Endothelial cell of umbilical vein (primary cell): ENCODE measurements at regions not wholly inside any gene's neighbourhood (a gene's known extent, or its start where the extent isn't known, plus 50 kb on each side); places are given as distances from the start of the nearest gene placed in this dataset.

Source experiments
- BruUV-seq: library from RNA; stranded (reverse); fragments of 400-500 nt; replicated peaks from 2 replicates; lab custom pipeline; 2021; lab: Mats Ljungman, UMichigan
- CTCF ChIA-PET: fragments of 300-600, 350-600 bp; sonication (Branson Sonifier 250); formaldehyde crosslinking; loops from one replicate; lab custom pipeline; 2021; ENCODE audit warnings: antibody characterized with exemption, inconsistent platforms; lab: Charles Lee
- POLR2A ChIA-PET: fragments of 300-600, 350-600 bp; sonication (Branson Sonifier 250); formaldehyde crosslinking; loops from one replicate; lab custom pipeline; 2021; ENCODE audit warnings: antibody characterized with exemption, inconsistent platforms; lab: Charles Lee
- DNase-seq: peaks from one replicate; pipeline ENCODE4 v3.0.0-alpha.2; 2011; ENCODE audit warnings: low read depth, low spot score
- FAIRE-seq: peaks from 2 replicates; lab custom pipeline; 2011; peaks lifted over from hg19 to GRCh38; lab: Jason Lieb, UNC
- H2AFZ ChIP-seq: 2 replicates; pipeline ENCODE4 v1.6.0; 2012; ENCODE audit warnings: low read depth, low read length, control low read depth, inconsistent platforms
- H3K27ac ChIP-seq: 2 replicates; pipeline ENCODE4 v1.5.1; 2011; ENCODE audit warnings: low read depth, mild to moderate bottlenecking, control low read depth, low read length, moderate library complexity; ENCODE audit not compliant: insufficient read depth
- H3K27me3 ChIP-seq, 2 experiments: 2 replicates each; pipeline versions ENCODE4 v1.6.0 to v1.6.1; 2011; ENCODE audit warnings: low read length in 2 of 2, mixed read lengths in 1 of 2; ENCODE audit not compliant: control insufficient read depth in 2 of 2, insufficient read depth in 2 of 2
- H3K36me3 ChIP-seq, 2 experiments: 2 replicates in 1 of 2; 3 replicates in 1 of 2; pipeline ENCODE4 v1.5.1; 2011; ENCODE audit warnings: low read length in 2 of 2, mild to moderate bottlenecking in 1 of 2, moderate library complexity in 1 of 2; ENCODE audit not compliant: control insufficient read depth in 2 of 2, insufficient read depth in 2 of 2; ENCODE audit errors: extremely low read depth in 1 of 2
- H3K4me1 ChIP-seq: 3 replicates; pipeline ENCODE4 v1.5.1; 2011; ENCODE audit warnings: mild to moderate bottlenecking, low read length; ENCODE audit not compliant: control insufficient read depth, insufficient read depth; ENCODE audit errors: extremely low read depth
- H3K4me2 ChIP-seq: 2 replicates; pipeline ENCODE4 v1.6.1; 2011; ENCODE audit warnings: low read length, control low read depth, mixed read lengths; ENCODE audit not compliant: insufficient read depth
- H3K4me3 ChIP-seq, 3 experiments: fragments of 200-600 bp in 1 of 3; sonication (generic), shearing (Covaris generic) in 1 of 3; replicated peaks in 1 of 3; 2 replicates each; pipeline ENCODE4 v1.5.1; 2011 to 2016; ENCODE audit warnings: control low read depth in 3 of 3, low read length in 3 of 3, mild to moderate bottlenecking in 2 of 3, inconsistent platforms in 1 of 3, low read depth in 1 of 3, moderate library complexity in 1 of 3; ENCODE audit not compliant: insufficient read depth in 1 of 3
- H3K79me2 ChIP-seq: 2 replicates; pipeline ENCODE4 v1.6.0; 2012; ENCODE audit warnings: low read length, inconsistent platforms; ENCODE audit not compliant: control insufficient read depth, insufficient read depth
- H3K9ac ChIP-seq: replicated peaks from 2 replicates; pipeline ENCODE3; 2011; ENCODE audit warnings: low read length, control low read depth; ENCODE audit not compliant: insufficient read depth; ENCODE audit errors: extremely low read depth
- H3K9me1 ChIP-seq: replicated peaks from 3 replicates; pipeline ENCODE4 v1.6.0; 2011; ENCODE audit warnings: mild to moderate bottlenecking, low read length; ENCODE audit not compliant: control insufficient read depth, insufficient read depth; ENCODE audit errors: extremely low read depth
- H3K9me3 ChIP-seq: replicated peaks from 2 replicates; pipeline ENCODE4 v1.5.1; 2012; ENCODE audit warnings: low read length, inconsistent platforms; ENCODE audit not compliant: control insufficient read depth, insufficient read depth
- H4K20me1 ChIP-seq: replicated peaks from 2 replicates; pipeline ENCODE3; 2011; ENCODE audit warnings: mild to moderate bottlenecking, low read length; ENCODE audit not compliant: control insufficient read depth, insufficient read depth; ENCODE audit errors: extremely low read depth
- CTCF ChIP-seq, 2 donors: IDR thresholded peaks; 1 replicate in 1 of 2; 2 replicates in 1 of 2; pipeline ENCODE4 v1.5.1; 2011; ENCODE audit warnings: low read length in 2 of 2, mild to moderate bottlenecking in 2 of 2, moderate library complexity in 2 of 2, control low read depth in 1 of 2, inconsistent platforms in 1 of 2, low read depth in 1 of 2; ENCODE audit not compliant: insufficient read depth in 1 of 2; ENCODE audit errors: extremely low read depth in 1 of 2
- EZH2 ChIP-seq: IDR thresholded peaks from 2 replicates; pipeline ENCODE4 v1.6.1; 2012; ENCODE audit warnings: borderline replicate concordance, low read depth, mild to moderate bottlenecking, moderate library complexity, low read length, inconsistent platforms; ENCODE audit not compliant: severe bottlenecking
- FOS ChIP-seq: IDR thresholded peaks from 2 replicates; pipeline ENCODE4 v1.6.1; 2011; ENCODE audit warnings: mild to moderate bottlenecking, low read length, moderate library complexity, borderline replicate concordance; ENCODE audit not compliant: insufficient read depth
- GATA2 ChIP-seq: IDR thresholded peaks from 2 replicates; pipeline ENCODE4 v1.7.0; 2011; ENCODE audit warnings: low read depth, mild to moderate bottlenecking, moderate library complexity, mixed read lengths, low read length; ENCODE audit not compliant: insufficient read length, insufficient read depth
- JUN ChIP-seq: IDR thresholded peaks from 2 replicates; pipeline ENCODE4 v1.6.1; 2011; ENCODE audit warnings: borderline replicate concordance, low read depth; ENCODE audit not compliant: insufficient read length, insufficient read depth
- MAX ChIP-seq: IDR thresholded peaks from 2 replicates; pipeline ENCODE4 v1.6.1; 2011; ENCODE audit not compliant: insufficient read depth, insufficient read length
- MYC ChIP-seq: IDR thresholded peaks from one replicate; pipeline ENCODE4 v1.6.1; 2011; ENCODE audit warnings: mild to moderate bottlenecking, low read depth, low read length
- POLR2A ChIP-seq: IDR thresholded peaks from 2 replicates; pipeline ENCODE4 v1.6.1; 2012; ENCODE audit warnings: low read depth, mild to moderate bottlenecking, control low read depth, low read length
- POLR2AphosphoS5 ChIP-seq: IDR thresholded peaks from 2 replicates; pipeline ENCODE4 v1.6.1; 2012; ENCODE audit warnings: low read depth, mild to moderate bottlenecking, control low read depth, low read length, moderate library complexity; ENCODE audit not compliant: insufficient read depth
- dilution Hi-C: fragments of 300-500 bp; cut with MboI; formaldehyde crosslinking; loops from one replicate; pipeline ENCODE4 v1.15.0; 2019; ENCODE audit warnings: low sequenced_read_pairs; ENCODE audit not compliant: extremely low pct_ligation_motif_present
- intact Hi-C: fragments of 100-400 bp; cut with micrococcal nuclease; formaldehyde crosslinking; loops from one replicate; pipeline ENCODE4 v1.10.0; 2022

- POLR2A ChIA-PET = no interaction called here
Measured at GRCh38 chr4:137343221-137343620, 189.1 kb downstream of the PCDH18 start.

More at GRCh38 chr4:137343221-137343620, 189.1 kb downstream of the PCDH18 start:
- intact Hi-C loops (no loop called here), dilution Hi-C loops (no loop called here)
- no peak overlapping the region for H3K9ac ChIP-seq
- CTCF ChIA-PET = no interaction called here
- no peak overlapping the region for H3K27ac ChIP-seq
- H3K79me2 ChIP-seq = no peaks in the 10 kb centered on the region
- no peaks in the 10 kb centered on the region for H3K4me1 ChIP-seq
- H4K20me1 ChIP-seq = no peaks in the 10 kb centered on the region
- H3K9me1 ChIP-seq = no peaks in the 10 kb centered on the region
- H3K9me3 ChIP-seq = no peaks in the 10 kb centered on the region
- H3K36me3 ChIP-seq = no peaks in the 10 kb centered on the region
- H3K27me3 ChIP-seq = no peaks in the 10 kb centered on the region
- no peak for TF ChIP-seq MYC
- no peak for TF ChIP-seq CTCF (IDR thresholded peaks at IDR 0.05; ENCODE audit: extremely low read depth in 1 of 2, insufficient read depth in 1 of 2, low read depth in 1 of 2, low read length in 2 of 2)
- no peak for TF ChIP-seq FOS
- no peak for TF ChIP-seq POLR2AphosphoS5
- TF ChIP-seq MAX = no peak
- no peak for TF ChIP-seq POLR2A
- TF ChIP-seq EZH2 = no peak
- TF ChIP-seq JUN = no peak
- TF ChIP-seq GATA2 = no peak
- no peak overlapping the region for H3K4me3 ChIP-seq
- no TSS peak for BruUV-seq
- DNase-seq (no peak), FAIRE-seq (no peak)
- H3K4me2 ChIP-seq = no peak overlapping the region
- H2AFZ ChIP-seq = no peak overlapping the region
